PC-3 (cell line): ENCODE measurements at regions not wholly inside any gene's neighbourhood (a gene's known extent, or its start where the extent isn't known, plus 50 kb on each side); places are given as distances from the start of the nearest gene placed in this dataset.

Experiments
- CTCF ChIP-seq: fragments of 300-600 bp; sonication (generic); conservative IDR thresholded peaks from 2 replicates; pipeline ENCODE4 v1.5.1; 2017; ENCODE audit warnings: antibody characterized with exemption, low read depth, mild to moderate bottlenecking, low read length
- EZH2phosphoT487 ChIP-seq: fragments of 300-600 bp; sonication (generic); IDR thresholded peaks from 2 replicates; pipeline ENCODE4 v1.6.1; 2018; ENCODE audit warnings: mild to moderate bottlenecking, antibody characterized with exemption, low read length, borderline replicate concordance

GRCh38 chr2:78589871-78590270 is 435.6 kb upstream of the REG3G start:
- no peak for TF ChIP-seq CTCF
- TF ChIP-seq EZH2phosphoT487 = no peak
